GM12878 (cell line): ENCODE measurements at regions not wholly inside any gene's neighbourhood (a gene's known extent, or its start where the extent isn't known, plus 50 kb on each side); places are given as distances from the start of the nearest gene placed in this dataset.

Source experiments
- ATAC-seq: fragments of 200-7000 bp; cut with Tn5 transposase; 3 replicates; pipeline ENCODE4 v1.9.1; 2020; ENCODE audit warnings: mild to moderate bottlenecking, moderate library complexity
- BruUV-seq: library from RNA; stranded (reverse); fragments of 400-500 nt; replicated peaks from 2 replicates; lab custom pipeline; 2021; lab: Mats Ljungman, UMichigan
- CTCF ChIA-PET: fragments of 300-600 bp; sonication (Branson Sonifier 250); formaldehyde crosslinking; extraction: SDS; loops from one replicate; lab custom pipeline; 2021; ENCODE audit warnings: inconsistent platforms; lab: Yijun Ruan, JAX
- POLR2A ChIA-PET: fragments of 350-600 bp; formaldehyde crosslinking; extraction: SDS; loops from one replicate; lab custom pipeline; 2021; ENCODE audit warnings: inconsistent platforms; lab: Charles Lee
- RAD21 ChIA-PET: fragments of 300-600 bp; sonication (Branson Sonifier 250); formaldehyde crosslinking; loops from one replicate; lab custom pipeline; 2023; ENCODE audit warnings: antibody characterized with exemption; ENCODE audit not compliant: unreplicated experiment; lab: Charles Lee
- SMC1A ChIA-PET: fragments of 300-600 bp; sonication (Branson Sonifier 250); formaldehyde crosslinking; loops from one replicate; lab custom pipeline; 2023; ENCODE audit not compliant: unreplicated experiment, uncharacterized antibody; lab: Charles Lee
- DNase-seq: peaks from one replicate; pipeline ENCODE4 v3.0.0-alpha.2; 2011; ENCODE audit warnings: low read depth, low spot score
- FAIRE-seq: peaks from 3 replicates; lab custom pipeline; 2011; peaks lifted over from hg19 to GRCh38; lab: Jason Lieb, UNC
- H2AFZ ChIP-seq: 2 replicates; pipeline ENCODE4 v1.6.0; 2011; ENCODE audit warnings: low read depth, low read length, control low read depth; ENCODE audit not compliant: control insufficient read depth
- H3K27ac ChIP-seq: 2 replicates; pipeline ENCODE4 v1.5.1; 2011; ENCODE audit warnings: control low read depth; ENCODE audit not compliant: control insufficient read depth, insufficient read depth
- H3K27me3 ChIP-seq, 2 experiments: replicated peaks in 1 of 2; 2 replicates each; pipeline versions ENCODE4 v1.6.0 to v1.6.1; 2011; ENCODE audit warnings: low read length in 1 of 2; ENCODE audit not compliant: control insufficient read depth in 2 of 2, insufficient read depth in 2 of 2
- H3K36me3 ChIP-seq, 2 experiments: 2 replicates each; pipeline ENCODE4 v1.5.1; 2011; ENCODE audit warnings: low read length in 1 of 2; ENCODE audit not compliant: control insufficient read depth in 2 of 2, insufficient read depth in 2 of 2
- H3K4me1 ChIP-seq: 2 replicates; pipeline ENCODE4 v1.6.1; 2011; ENCODE audit warnings: mild to moderate bottlenecking, low read length, moderate library complexity, mixed read lengths; ENCODE audit not compliant: control insufficient read depth, insufficient read depth
- H3K4me2 ChIP-seq: 2 replicates; pipeline ENCODE4 v1.6.0; 2011; ENCODE audit warnings: control low read depth; ENCODE audit not compliant: control insufficient read depth, insufficient read depth
- H3K4me3 ChIP-seq: fragments of 200-600 bp; sonication (generic); 2 replicates; pipeline ENCODE4 v1.5.1; 2016
- H3K79me2 ChIP-seq: 2 replicates; pipeline ENCODE4 v1.6.0; 2011; ENCODE audit warnings: low read length; ENCODE audit not compliant: control insufficient read depth, insufficient read depth
- H3K9ac ChIP-seq: 2 replicates; pipeline ENCODE4 v1.8.0; 2011; ENCODE audit warnings: low read length, control low read depth, mixed read lengths; ENCODE audit not compliant: control insufficient read depth, insufficient read depth
- H3K9me3 ChIP-seq: replicated peaks from 3 replicates; pipeline ENCODE4 v1.5.1; 2011; ENCODE audit warnings: mild to moderate bottlenecking, low read length; ENCODE audit not compliant: control insufficient read depth, insufficient read depth
- H4K20me1 ChIP-seq: 2 replicates; pipeline ENCODE4 v1.6.0; 2011; ENCODE audit not compliant: control insufficient read depth, insufficient read depth
- BHLHE40 ChIP-seq, 2 experiments: fragments of 450-650 bp in 1 of 2; IDR thresholded peaks; 2 replicates each; pipeline ENCODE4 v1.6.1; 2011 to 2017; ENCODE audit warnings: low read depth in 2 of 2, borderline replicate concordance in 1 of 2, improper control_type of control experiment in 1 of 2, low read length in 1 of 2, mild to moderate bottlenecking in 1 of 2
- ESRRA ChIP-seq: IDR thresholded peaks from 2 replicates; pipeline ENCODE4 v1.6.1; 2012; ENCODE audit warnings: mild to moderate bottlenecking, low read length, improper control_type of control experiment
- GABPA ChIP-seq: IDR thresholded peaks from 2 replicates; pipeline ENCODE4 v1.6.1; 2014; ENCODE audit warnings: antibody characterized with exemption, low read depth, mild to moderate bottlenecking, inconsistent platforms
- HDAC2 ChIP-seq: fragments of 200-600 bp; sonication (generic); IDR thresholded peaks from 2 replicates; pipeline ENCODE4 v1.6.1; 2017
- MEF2B ChIP-seq: fragments of 450-650 bp; IDR thresholded peaks from 2 replicates; pipeline ENCODE4 v1.6.1; 2018; ENCODE audit warnings: mild to moderate bottlenecking, moderate library complexity; ENCODE audit not compliant: partially characterized antibody, poor library complexity, severe bottlenecking
- NFXL1 ChIP-seq: fragments of 450-650 bp; IDR thresholded peaks from 2 replicates; pipeline ENCODE4 v1.6.1; 2017; ENCODE audit warnings: antibody characterized with exemption, mild to moderate bottlenecking, borderline replicate concordance
- SMAD5 ChIP-seq: IDR thresholded peaks from 2 replicates; pipeline ENCODE4 v1.6.1; 2016; ENCODE audit warnings: antibody characterized with exemption, low read depth
- SMARCA5 ChIP-seq: fragments of 450-650 bp; IDR thresholded peaks from 2 replicates; pipeline ENCODE4 v1.6.1; 2017; ENCODE audit warnings: mild to moderate bottlenecking
- SMC3 ChIP-seq: IDR thresholded peaks from 2 replicates; pipeline ENCODE4 v1.6.1; 2011; ENCODE audit warnings: low read length, improper control_type of control experiment, borderline replicate concordance
- TBL1XR1 ChIP-seq: IDR thresholded peaks from 2 replicates; pipeline ENCODE4 v1.6.1; 2012; ENCODE audit warnings: low read depth, low read length, improper control_type of control experiment
- ZNF622 ChIP-seq: fragments of 450-650 bp; IDR thresholded peaks from 2 replicates; pipeline ENCODE4 v1.6.1; 2017; ENCODE audit warnings: mild to moderate bottlenecking, inconsistent platforms
- WGBS: methylation state at CpG from one replicate; pipeline ENCODE4 v1.1.6; 2016; ENCODE audit warnings: low lambda C conversion rate; ENCODE audit not compliant: insufficient replicate concordance, insufficient coverage; ENCODE audit errors: missing lambda C conversion rate; 5-methylcytosine and 5-hydroxymethylcytosine counted together
- in situ Hi-C: fragments of 300-500 bp; cut with MboI; formaldehyde crosslinking; loops from 9 replicates; pipeline ENCODE4 v1.14.3; 2018; ENCODE audit warnings: mixed read lengths
- intact Hi-C: fragments of 100-400 bp; cut with micrococcal nuclease; formaldehyde crosslinking; loops from one replicate; pipeline ENCODE4 v1.14.2; 2022; ENCODE audit not compliant: unreplicated experiment
- TF ChIP-seq, protein P1 (sequence below): IDR thresholded peaks from 2 replicates; pipeline ENCODE4 v1.6.1; 2011; ENCODE audit warnings: mild to moderate bottlenecking, low read depth, low read length, moderate library complexity; ENCODE audit not compliant: insufficient replicate concordance
- TF ChIP-seq, protein P2 (sequence below): IDR thresholded peaks from 2 replicates; pipeline ENCODE4 v1.6.1; 2012; ENCODE audit warnings: low read depth, low read length, improper control_type of control experiment

DNA sequence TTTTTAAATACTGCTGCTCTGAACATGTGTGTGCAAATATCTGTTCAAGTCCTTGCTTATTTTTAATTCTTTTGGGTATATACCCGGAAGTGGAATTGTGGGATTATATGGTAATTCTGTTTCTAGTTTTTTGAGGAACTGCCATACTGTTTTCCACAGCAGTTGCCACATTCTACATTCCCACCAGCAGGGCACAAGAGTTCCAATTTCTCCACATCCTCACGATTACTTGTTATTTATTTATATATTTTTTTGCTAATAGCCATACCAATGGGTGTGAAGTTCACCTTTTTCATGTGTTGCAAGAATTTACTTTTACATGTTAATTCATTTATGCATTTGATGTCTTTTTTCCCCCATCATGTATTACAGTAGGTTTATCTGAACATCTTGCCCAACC is 79.6 kb upstream of the CXCL12 start:
- ATAC-seq = no peak
- TF ChIP-seq BHLHE40 (IDR thresholded peaks at IDR 0.05; ENCODE audit: borderline replicate concordance in 1 of 2, low read depth in 2 of 2, low read length in 1 of 2) = no peak
- TF ChIP-seq, protein P1, sequence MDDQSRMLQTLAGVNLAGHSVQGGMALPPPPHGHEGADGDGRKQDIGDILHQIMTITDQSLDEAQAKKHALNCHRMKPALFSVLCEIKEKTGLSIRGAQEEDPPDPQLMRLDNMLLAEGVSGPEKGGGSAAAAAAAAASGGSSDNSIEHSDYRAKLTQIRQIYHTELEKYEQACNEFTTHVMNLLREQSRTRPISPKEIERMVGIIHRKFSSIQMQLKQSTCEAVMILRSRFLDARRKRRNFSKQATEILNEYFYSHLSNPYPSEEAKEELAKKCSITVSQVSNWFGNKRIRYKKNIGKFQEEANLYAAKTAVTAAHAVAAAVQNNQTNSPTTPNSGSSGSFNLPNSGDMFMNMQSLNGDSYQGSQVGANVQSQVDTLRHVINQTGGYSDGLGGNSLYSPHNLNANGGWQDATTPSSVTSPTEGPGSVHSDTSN = no peak
- TF ChIP-seq GABPA = no peak
- TF ChIP-seq TBL1XR1 = no peak
- TF ChIP-seq SMC3 = no peak
- no peak for TF ChIP-seq ZNF622
- TF ChIP-seq NFXL1 = no peak
- no peak for TF ChIP-seq SMAD5
- TF ChIP-seq, protein P2, sequence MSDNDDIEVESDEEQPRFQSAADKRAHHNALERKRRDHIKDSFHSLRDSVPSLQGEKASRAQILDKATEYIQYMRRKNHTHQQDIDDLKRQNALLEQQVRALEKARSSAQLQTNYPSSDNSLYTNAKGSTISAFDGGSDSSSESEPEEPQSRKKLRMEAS = no peak
- no peak for TF ChIP-seq MEF2B
- TF ChIP-seq SMARCA5 = no peak
- no peak for TF ChIP-seq ESRRA
- no peak for TF ChIP-seq HDAC2
- TF ChIP-seq, all 136 proteins: peak for 0
- H3K79me2 ChIP-seq = no peaks in the 10 kb centered on the region
- H3K27ac ChIP-seq = no peak overlapping the region
- H3K4me1 ChIP-seq = no peaks in the 10 kb centered on the region
- SMC1A ChIA-PET = no interaction called here
- WGBS = 0% methylated on average over 2 of the region's 2 CpGs
- no TSS peak for BruUV-seq
- H3K36me3 ChIP-seq = no peaks in the 10 kb centered on the region
- H3K4me2 ChIP-seq = no peak overlapping the region
- H3K9ac ChIP-seq = no peak overlapping the region
- H3K4me3 ChIP-seq = no peak overlapping the region
- FAIRE-seq (no peak), DNase-seq (no peak)
- H3K9me3 ChIP-seq = no peaks in the 10 kb centered on the region
- no peak overlapping the region for H2AFZ ChIP-seq
- H4K20me1 ChIP-seq = no peaks in the 10 kb centered on the region
- CTCF ChIA-PET = no interaction called here
- in situ Hi-C loops (no loop called here), intact Hi-C loops (no loop called here)
- no peaks in the 10 kb centered on the region; a peak in 2 of 4 replicates for H3K27me3 ChIP-seq
- POLR2A ChIA-PET = no interaction called here
- RAD21 ChIA-PET = no interaction called here
